DOHH2 (cell line): ENCODE measurements at regions not wholly inside any gene's neighbourhood (a gene's known extent, or its start where the extent isn't known, plus 50 kb on each side); places are given as distances from the start of the nearest gene placed in this dataset.
"Not testable (repeated sequence)": the region's sequence is repeated elsewhere in the genome, so short reads cannot be mapped to it uniquely, and the experiment has no call there.

Experiments
- H3F3A ChIP-seq: fragments of 200-600 bp; sonication (generic), shearing (Covaris generic); 2 replicates; pipeline ENCODE4 v1.6.0; 2016; ENCODE audit warnings: antibody characterized with exemption, mild to moderate bottlenecking; ENCODE audit not compliant: control insufficient read depth, insufficient read depth
- H3K27ac ChIP-seq: fragments of 200-600 bp; sonication (generic); 2 replicates; pipeline ENCODE4 v1.5.1; 2014; ENCODE audit warnings: low read depth, mild to moderate bottlenecking, low read length, moderate library complexity
- H3K27me3 ChIP-seq: fragments of 200-600 bp; sonication (generic); 2 replicates; pipeline ENCODE4 v1.6.1; 2014; ENCODE audit warnings: mild to moderate bottlenecking, low read length, mixed read lengths; ENCODE audit not compliant: control insufficient read depth
- H3K36me3 ChIP-seq: fragments of 200-600 bp; sonication (generic); 2 replicates; pipeline ENCODE4 v1.6.1; 2014; ENCODE audit warnings: mild to moderate bottlenecking, low read length, moderate library complexity, mixed read lengths; ENCODE audit not compliant: control insufficient read depth
- H3K4me1 ChIP-seq: fragments of 200-600 bp; sonication (generic); 2 replicates; pipeline ENCODE4 v1.6.1; 2014; ENCODE audit warnings: mild to moderate bottlenecking, low read length, mixed read lengths; ENCODE audit not compliant: control insufficient read depth
- H3K4me2 ChIP-seq: fragments of 200-600 bp; sonication (generic); 2 replicates; pipeline ENCODE4 v1.6.0; 2014; ENCODE audit warnings: mild to moderate bottlenecking, low read length, moderate library complexity
- H3K4me3 ChIP-seq: fragments of 200-600 bp; sonication (generic); 2 replicates; pipeline ENCODE4 v1.5.1; 2014; ENCODE audit warnings: mild to moderate bottlenecking, low read length, mixed read lengths
- H3K79me2 ChIP-seq: fragments of 200-600 bp; sonication (generic); 2 replicates; pipeline ENCODE4 v1.6.1; 2014; ENCODE audit warnings: mild to moderate bottlenecking, low read length, mixed read lengths; ENCODE audit not compliant: control insufficient read depth
- H3K9me2 ChIP-seq: fragments of 200-600 bp; sonication (generic); replicated peaks from 2 replicates; pipeline ENCODE4 v1.6.1; 2014; ENCODE audit warnings: mild to moderate bottlenecking, low read length, mixed read lengths; ENCODE audit not compliant: control insufficient read depth
- H3K9me3 ChIP-seq: fragments of 200-600 bp; sonication (generic); 2 replicates; pipeline ENCODE4 v1.6.1; 2014; ENCODE audit warnings: antibody characterized with exemption, low read length, mixed read lengths; ENCODE audit not compliant: control insufficient read depth, insufficient read depth
- H4K20me1 ChIP-seq: fragments of 200-600 bp; sonication (generic); 2 replicates; pipeline ENCODE4 v1.6.0; 2014; ENCODE audit warnings: low read depth, mild to moderate bottlenecking, antibody characterized with exemption, low read length, moderate library complexity; ENCODE audit not compliant: control insufficient read depth, insufficient read depth
- EZH2phosphoT487 ChIP-seq: fragments of 200-600 bp; sonication (generic); IDR thresholded peaks from 2 replicates; pipeline ENCODE4 v1.6.1; 2017; ENCODE audit warnings: borderline replicate concordance, mild to moderate bottlenecking, antibody characterized with exemption, low read length, moderate library complexity, mixed read lengths
- TF ChIP-seq, protein P1 (sequence below): fragments of 200-600 bp; sonication (generic); IDR thresholded peaks from one replicate; pipeline ENCODE4 v1.5.1; 2014; ENCODE audit warnings: antibody characterized with exemption, mild to moderate bottlenecking, low read depth, low read length; ENCODE audit not compliant: poor library complexity, severe bottlenecking

DNA sequence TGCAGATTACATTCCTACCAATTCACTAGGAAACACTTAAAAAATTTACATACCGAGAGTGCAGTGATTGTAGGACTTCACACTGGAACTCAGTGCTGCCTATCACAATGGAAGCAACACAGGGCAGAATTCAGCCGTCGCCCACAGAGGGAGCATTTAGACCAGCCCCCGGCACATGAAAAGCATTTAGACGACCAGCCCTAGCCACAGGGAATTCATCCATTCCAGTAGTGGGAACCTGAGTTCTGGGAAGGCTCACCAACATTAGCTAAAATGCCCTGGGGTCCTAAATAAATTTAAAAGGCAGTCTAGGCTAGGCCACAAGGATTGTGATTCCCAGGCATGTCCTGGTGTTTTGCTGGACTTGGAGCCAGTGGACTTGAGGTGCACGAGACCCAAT lies 155.2 kb downstream of the LIG4 start:
- Histone ChIP-seq H3K27ac (no peak overlapping the region), H3K27me3 (no peaks in the 10 kb centered on the region), H3K9me2 (no peaks in the 10 kb centered on the region), H3K9me3 (no peaks in the 10 kb centered on the region), H3K4me2 (no peak overlapping the region), H3K4me3 (no peak overlapping the region), H3K36me3 (no peaks in the 10 kb centered on the region), H3F3A (no peaks in the 10 kb centered on the region), H3K4me1 (no peaks in the 10 kb centered on the region), H4K20me1 (no peaks in the 10 kb centered on the region), H3K79me2 (no peaks in the 10 kb centered on the region)
- no peak for TF ChIP-seq EZH2phosphoT487
- TF ChIP-seq, protein P1, sequence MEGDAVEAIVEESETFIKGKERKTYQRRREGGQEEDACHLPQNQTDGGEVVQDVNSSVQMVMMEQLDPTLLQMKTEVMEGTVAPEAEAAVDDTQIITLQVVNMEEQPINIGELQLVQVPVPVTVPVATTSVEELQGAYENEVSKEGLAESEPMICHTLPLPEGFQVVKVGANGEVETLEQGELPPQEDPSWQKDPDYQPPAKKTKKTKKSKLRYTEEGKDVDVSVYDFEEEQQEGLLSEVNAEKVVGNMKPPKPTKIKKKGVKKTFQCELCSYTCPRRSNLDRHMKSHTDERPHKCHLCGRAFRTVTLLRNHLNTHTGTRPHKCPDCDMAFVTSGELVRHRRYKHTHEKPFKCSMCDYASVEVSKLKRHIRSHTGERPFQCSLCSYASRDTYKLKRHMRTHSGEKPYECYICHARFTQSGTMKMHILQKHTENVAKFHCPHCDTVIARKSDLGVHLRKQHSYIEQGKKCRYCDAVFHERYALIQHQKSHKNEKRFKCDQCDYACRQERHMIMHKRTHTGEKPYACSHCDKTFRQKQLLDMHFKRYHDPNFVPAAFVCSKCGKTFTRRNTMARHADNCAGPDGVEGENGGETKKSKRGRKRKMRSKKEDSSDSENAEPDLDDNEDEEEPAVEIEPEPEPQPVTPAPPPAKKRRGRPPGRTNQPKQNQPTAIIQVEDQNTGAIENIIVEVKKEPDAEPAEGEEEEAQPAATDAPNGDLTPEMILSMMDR: no peak

DNA sequence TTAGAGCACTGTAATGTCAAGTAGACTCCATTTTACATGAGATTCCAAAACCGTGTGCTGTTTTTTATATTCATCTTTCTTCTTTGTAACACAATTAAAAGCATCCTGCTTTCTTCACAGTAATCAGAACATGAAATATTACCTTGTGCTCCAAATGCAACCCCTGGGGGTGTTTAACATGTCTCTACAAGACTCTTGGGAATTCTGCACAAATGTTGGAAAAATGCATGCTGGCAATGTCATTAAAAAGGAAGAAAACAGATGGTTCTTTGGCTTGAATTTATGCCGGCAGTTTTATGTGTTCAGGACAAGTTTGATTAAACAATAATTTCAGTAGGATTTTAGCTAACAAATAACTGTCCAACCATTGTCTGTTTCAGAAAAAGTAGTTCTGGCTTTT lies 159.1 kb downstream of the LIG4 start:
- H4K20me1 ChIP-seq: no peaks in the 10 kb centered on the region
- no peaks in the 10 kb centered on the region for H3K79me2 ChIP-seq
- H3K4me3 ChIP-seq: no peak overlapping the region
- no peaks in the 10 kb centered on the region for H3K36me3 ChIP-seq
- no peaks in the 10 kb centered on the region for H3F3A ChIP-seq
- H3K27ac ChIP-seq: no peak overlapping the region
- H3K4me2 ChIP-seq: no peak overlapping the region
- no peaks in the 10 kb centered on the region for H3K9me2 ChIP-seq
- no peaks in the 10 kb centered on the region for H3K27me3 ChIP-seq
- no peaks in the 10 kb centered on the region for H3K9me3 ChIP-seq
- TF ChIP-seq EZH2phosphoT487: no peak
- TF ChIP-seq, protein P1: no peak
- no peaks in the 10 kb centered on the region for H3K4me1 ChIP-seq

DNA sequence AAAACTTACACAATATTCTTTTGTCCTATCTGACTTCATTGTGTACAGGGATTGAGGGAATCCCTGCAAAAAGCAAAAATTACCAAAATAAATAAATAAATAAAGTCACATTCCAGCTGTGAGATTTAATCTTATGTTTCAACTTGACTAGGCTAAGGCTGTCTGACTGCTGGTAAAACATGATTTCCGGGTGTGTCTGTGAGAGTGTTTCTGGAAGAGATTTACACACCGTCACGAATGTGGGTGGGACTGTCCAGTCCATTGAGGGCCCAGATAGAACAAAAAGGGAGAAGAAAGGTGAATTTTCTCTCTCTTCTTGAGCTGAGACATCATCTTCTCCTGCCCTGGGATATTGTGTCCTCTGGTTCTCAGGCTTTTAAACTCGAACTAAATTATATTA lies 166.1 kb downstream of the LIG4 start:
- no peak overlapping the region for H3K4me3 ChIP-seq
- no peak for TF ChIP-seq EZH2phosphoT487
- TF ChIP-seq, protein P1: no peak
- H3K27ac ChIP-seq: no peak overlapping the region
- no peaks in the 10 kb centered on the region for H3K9me2 ChIP-seq
- H3K79me2 ChIP-seq: no peaks in the 10 kb centered on the region
- H3F3A ChIP-seq: no peaks in the 10 kb centered on the region
- no peaks in the 10 kb centered on the region for H3K4me1 ChIP-seq
- no peak overlapping the region for H3K4me2 ChIP-seq
- no peaks in the 10 kb centered on the region for H3K9me3 ChIP-seq
- H3K36me3 ChIP-seq: no peaks in the 10 kb centered on the region
- no peaks in the 10 kb centered on the region for H4K20me1 ChIP-seq
- H3K27me3 ChIP-seq: no peaks in the 10 kb centered on the region

DNA sequence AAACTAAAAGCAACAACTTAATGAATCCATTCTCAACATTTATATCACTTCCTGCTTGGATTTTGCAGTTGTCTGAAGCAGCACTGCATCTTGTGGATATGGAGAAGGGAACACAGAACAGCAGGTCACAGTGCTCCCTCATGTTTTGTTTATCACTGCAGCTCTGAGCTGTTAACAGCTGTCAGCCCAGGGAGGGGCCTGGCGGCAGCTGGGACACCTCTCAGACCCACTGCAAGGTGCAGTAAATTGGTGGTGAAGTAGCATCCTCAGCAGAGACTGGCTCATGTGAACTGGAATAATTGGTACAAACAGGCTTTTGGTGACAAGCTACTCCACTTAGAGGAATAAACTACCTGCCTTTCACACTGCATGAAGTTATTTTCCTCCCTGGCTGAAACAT lies 170.4 kb downstream of the LIG4 start:
- Histone ChIP-seq H3K36me3 (no peaks in the 10 kb centered on the region), H3K27ac (no peak overlapping the region), H3K4me2 (no peak overlapping the region), H3K9me3 (no peaks in the 10 kb centered on the region), H3K9me2 (no peaks in the 10 kb centered on the region), H3K79me2 (no peaks in the 10 kb centered on the region), H3K4me3 (no peak overlapping the region), H3F3A (no peaks in the 10 kb centered on the region), H3K4me1 (no peaks in the 10 kb centered on the region), H3K27me3 (no peaks in the 10 kb centered on the region), H4K20me1 (no peaks in the 10 kb centered on the region)
- TF ChIP-seq EZH2phosphoT487: no peak
- TF ChIP-seq, protein P1: no peak

DNA sequence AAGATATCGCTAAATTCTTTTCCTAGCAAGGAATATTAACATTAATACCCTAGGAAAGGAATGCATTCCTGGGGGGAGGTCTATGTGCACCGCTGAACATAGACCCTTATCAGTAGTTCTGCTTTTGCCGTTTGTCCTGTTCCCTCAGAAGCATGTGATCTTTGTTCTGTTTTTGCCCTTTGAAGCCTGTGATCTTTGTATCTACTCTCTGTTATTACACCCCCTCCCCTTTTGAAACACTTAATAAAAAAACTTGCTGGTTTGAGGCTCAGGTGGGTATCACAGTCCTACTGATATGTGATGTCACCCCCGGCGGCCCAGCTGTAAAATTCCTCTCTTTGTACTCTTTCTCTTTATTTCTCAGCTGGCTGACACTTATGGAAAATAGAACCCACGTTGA lies 172.5 kb downstream of the LIG4 start:
- not testable (repeated sequence) for H4K20me1 ChIP-seq, H3K36me3 ChIP-seq, H3K4me2 ChIP-seq, H3K79me2 ChIP-seq, H3K27me3 ChIP-seq, H3K4me3 ChIP-seq, H3K9me2 ChIP-seq, H3K9me3 ChIP-seq, H3K27ac ChIP-seq, H3K4me1 ChIP-seq, H3F3A ChIP-seq
